MM.1S (cell line): ENCODE measurements at regions not wholly inside any gene's neighbourhood (a gene's known extent, or its start where the extent isn't known, plus 50 kb on each side); places are given as distances from the start of the nearest gene placed in this dataset.

ENCODE experiments used
- DNase-seq: peaks from one replicate; pipeline ENCODE4 v3.0.0-alpha.2; 2015
- H2AFZ ChIP-seq: fragments of 300-600 bp; sonication (generic); 2 replicates; pipeline ENCODE4 v1.6.0; 2016; ENCODE audit warnings: antibody characterized with exemption, low read length
- H3F3A ChIP-seq: fragments of 300-600 bp; sonication (generic); 2 replicates; pipeline ENCODE4 v1.6.1; 2016; ENCODE audit warnings: mild to moderate bottlenecking, antibody characterized with exemption, low read length, moderate library complexity, mixed read lengths; ENCODE audit not compliant: insufficient read depth
- H3K27ac ChIP-seq: fragments of 300-600 bp; sonication (generic); 2 replicates; pipeline ENCODE4 v1.5.1; 2016; ENCODE audit warnings: mild to moderate bottlenecking, low read length
- H3K27me3 ChIP-seq: fragments of 300-600 bp; sonication (generic); replicated peaks from 2 replicates; pipeline ENCODE4 v1.6.0; 2016; ENCODE audit warnings: low read length; ENCODE audit not compliant: insufficient read depth
- H3K36me3 ChIP-seq: fragments of 300-600 bp; sonication (generic); replicated peaks from 2 replicates; pipeline ENCODE4 v1.6.1; 2016; ENCODE audit warnings: mild to moderate bottlenecking, low read length, mixed read lengths; ENCODE audit not compliant: insufficient read depth
- H3K4me1 ChIP-seq: fragments of 300-600 bp; sonication (generic); 2 replicates; pipeline ENCODE4 v1.6.1; 2016; ENCODE audit warnings: low read length, mixed read lengths
- H3K4me2 ChIP-seq: fragments of 300-600 bp; sonication (generic); 2 replicates; pipeline ENCODE4 v1.6.0; 2016; ENCODE audit warnings: low read depth, low read length
- H3K4me3 ChIP-seq: fragments of 300-600 bp; sonication (generic); 2 replicates; pipeline ENCODE4 v1.5.1; 2016; ENCODE audit warnings: low read length, mixed read lengths
- H3K79me2 ChIP-seq: fragments of 300-600 bp; sonication (generic); 2 replicates; pipeline ENCODE4 v1.6.1; 2016; ENCODE audit warnings: mixed run types, low read length, mixed read lengths
- H3K9ac ChIP-seq: fragments of 300-600 bp; sonication (generic); 2 replicates; pipeline ENCODE4 v1.6.1; 2016; ENCODE audit warnings: low read length, mixed read lengths
- H3K9me2 ChIP-seq: fragments of 300-600 bp; sonication (generic); replicated peaks from 2 replicates; pipeline ENCODE4 v1.6.1; 2016; ENCODE audit warnings: mild to moderate bottlenecking, low read length, mixed read lengths; ENCODE audit not compliant: insufficient read depth
- H3K9me3 ChIP-seq: fragments of 300-600 bp; sonication (generic); replicated peaks from 2 replicates; pipeline ENCODE4 v1.6.1; 2016; ENCODE audit warnings: mild to moderate bottlenecking, low read length, mixed read lengths; ENCODE audit not compliant: insufficient read depth
- H4K20me1 ChIP-seq: fragments of 300-600 bp; sonication (generic); 2 replicates; pipeline ENCODE4 v1.6.1; 2016; ENCODE audit warnings: mild to moderate bottlenecking, low read length, moderate library complexity, mixed read lengths; ENCODE audit not compliant: insufficient read depth
- CTCF ChIP-seq: fragments of 300-600 bp; sonication (generic); IDR thresholded peaks from 2 replicates; pipeline ENCODE4 v1.5.1; 2016; ENCODE audit warnings: antibody characterized with exemption, low read length, mixed read lengths
- EZH2 ChIP-seq: fragments of 300-600 bp; sonication (generic); optimal IDR thresholded peaks from 2 replicates; pipeline ENCODE3; 2017; ENCODE audit warnings: low read depth, mild to moderate bottlenecking, antibody characterized with exemption, low read length, mixed read lengths
- EZH2phosphoT487 ChIP-seq: fragments of 300-600 bp; sonication (generic); IDR thresholded peaks from 2 replicates; pipeline ENCODE4 v1.6.1; 2018; ENCODE audit warnings: antibody characterized with exemption, low read length

- no peaks in the 10 kb centered on the region for H3K79me2 ChIP-seq
- H3K4me2 ChIP-seq = no peak overlapping the region
- H3K27me3 ChIP-seq = no peaks in the 10 kb centered on the region
- no peak overlapping the region for H3K4me3 ChIP-seq
- H3K36me3 ChIP-seq = no peaks in the 10 kb centered on the region
- TF ChIP-seq EZH2 (no peak), EZH2phosphoT487 (no peak), CTCF (no peak)
- no peak overlapping the region for H2AFZ ChIP-seq
- no peaks in the 10 kb centered on the region for H3F3A ChIP-seq
- H3K9me2 ChIP-seq = no peaks in the 10 kb centered on the region
- H4K20me1 ChIP-seq = no peaks in the 10 kb centered on the region
- no peak overlapping the region for H3K9ac ChIP-seq
- no peaks in the 10 kb centered on the region for H3K4me1 ChIP-seq
- no peaks in the 10 kb centered on the region for H3K9me3 ChIP-seq
- DNase-seq = no peak
- no peak overlapping the region for H3K27ac ChIP-seq
Observed at GRCh38 chr15:34659056-34659455, 75.6 kb upstream of the GOLGA8B start.

- Histone ChIP-seq H3K79me2 (no peaks in the 10 kb centered on the region), H3K27ac (no peak overlapping the region), H3K4me1 (no peaks in the 10 kb centered on the region), H3K27me3 (no peaks in the 10 kb centered on the region), H3K9ac (no peak overlapping the region), H2AFZ (no peak overlapping the region), H4K20me1 (no peaks in the 10 kb centered on the region), H3K4me3 (no peak overlapping the region), H3F3A (no peaks in the 10 kb centered on the region), H3K4me2 (no peak overlapping the region), H3K9me3 (no peaks in the 10 kb centered on the region), H3K36me3 (no peaks in the 10 kb centered on the region), H3K9me2 (no peaks in the 10 kb centered on the region)
- no peak for TF ChIP-seq EZH2
- no peak for TF ChIP-seq CTCF
- no peak for TF ChIP-seq EZH2phosphoT487
- DNase-seq = no peak
Observed at GRCh38 chr15:34657469-34658127, 74.1 kb upstream of the GOLGA8B start.

- Histone ChIP-seq H3K9me2 (no peaks in the 10 kb centered on the region), H3K4me2 (no peak overlapping the region), H3K4me3 (no peak overlapping the region), H3K27ac (no peak overlapping the region), H3K9ac (no peak overlapping the region), H2AFZ (no peak overlapping the region), H4K20me1 (no peaks in the 10 kb centered on the region), H3K36me3 (no peaks in the 10 kb centered on the region), H3F3A (no peaks in the 10 kb centered on the region), H3K4me1 (no peaks in the 10 kb centered on the region), H3K27me3 (no peaks in the 10 kb centered on the region), H3K79me2 (no peaks in the 10 kb centered on the region), H3K9me3 (no peaks in the 10 kb centered on the region)
- TF ChIP-seq EZH2phosphoT487 = no peak
- no peak for TF ChIP-seq EZH2
- TF ChIP-seq CTCF = no peak
- DNase-seq = no peak
Observed at GRCh38 chr15:34656005-34656796, 72.8 kb upstream of the GOLGA8B start.
